ENCODE measurements at regions not wholly inside any gene's neighbourhood (a gene's known extent, or its start where the extent isn't known, plus 50 kb on each side); places are given as distances from the start of the nearest gene placed in this dataset.

- no peak for FAIRE-seq
- TF ChIP-seq CTCF (IDR thresholded peaks at IDR 0.05; ENCODE audit: insufficient read depth, missing control alignments) = no peak
- DNase-seq (ENCODE audit: insufficient read length, low spot score) = no peak
Measured at GRCh38 chr21:15233611-15234010, 168.8 kb upstream of the NRIP1 start.

GRCh38 chr21:15236111-15236510 is 171.3 kb upstream of the NRIP1 start:
- DNase-seq (ENCODE audit: insufficient read length, low spot score) = no peak
- FAIRE-seq = no peak
- no peak for TF ChIP-seq CTCF (IDR thresholded peaks at IDR 0.05; ENCODE audit: insufficient read depth, missing control alignments)

GRCh38 chr21:15240848-15241247 is 176.0 kb upstream of the NRIP1 start:
- no peak for FAIRE-seq
- TF ChIP-seq CTCF (IDR thresholded peaks at IDR 0.05; ENCODE audit: insufficient read depth, missing control alignments) = no peak
- no peak for DNase-seq (ENCODE audit: insufficient read length, low spot score)

- FAIRE-seq (no peak), DNase-seq (ENCODE audit: insufficient read length, low spot score) (no peak)
- TF ChIP-seq CTCF (IDR thresholded peaks at IDR 0.05; ENCODE audit: insufficient read depth, missing control alignments) = no peak
Measured at GRCh38 chr21:15241997-15242736, 177.4 kb upstream of the NRIP1 start.

GRCh38 chr21:15242906-15243305 is 178.1 kb upstream of the NRIP1 start:
- DNase-seq (ENCODE audit: insufficient read length, low spot score) (no peak), FAIRE-seq (no peak)
- no peak for TF ChIP-seq CTCF (IDR thresholded peaks at IDR 0.05; ENCODE audit: insufficient read depth, missing control alignments)

GRCh38 chr21:15243406-15243805 is 178.6 kb upstream of the NRIP1 start:
- FAIRE-seq = no peak
- no peak for DNase-seq (ENCODE audit: insufficient read length, low spot score)
- no peak for TF ChIP-seq CTCF (IDR thresholded peaks at IDR 0.05; ENCODE audit: insufficient read depth, missing control alignments)

GRCh38 chr21:15247613-15248012 is 182.8 kb upstream of the NRIP1 start:
- FAIRE-seq (no peak), DNase-seq (ENCODE audit: insufficient read length, low spot score) (no peak)
- no peak for TF ChIP-seq CTCF (IDR thresholded peaks at IDR 0.05; ENCODE audit: insufficient read depth, missing control alignments)

Data from D721Med (cell line).